ENCODE measurements at regions not wholly inside any gene's neighbourhood (a gene's known extent, or its start where the extent isn't known, plus 50 kb on each side); places are given as distances from the start of the nearest gene placed in this dataset.

DNA sequence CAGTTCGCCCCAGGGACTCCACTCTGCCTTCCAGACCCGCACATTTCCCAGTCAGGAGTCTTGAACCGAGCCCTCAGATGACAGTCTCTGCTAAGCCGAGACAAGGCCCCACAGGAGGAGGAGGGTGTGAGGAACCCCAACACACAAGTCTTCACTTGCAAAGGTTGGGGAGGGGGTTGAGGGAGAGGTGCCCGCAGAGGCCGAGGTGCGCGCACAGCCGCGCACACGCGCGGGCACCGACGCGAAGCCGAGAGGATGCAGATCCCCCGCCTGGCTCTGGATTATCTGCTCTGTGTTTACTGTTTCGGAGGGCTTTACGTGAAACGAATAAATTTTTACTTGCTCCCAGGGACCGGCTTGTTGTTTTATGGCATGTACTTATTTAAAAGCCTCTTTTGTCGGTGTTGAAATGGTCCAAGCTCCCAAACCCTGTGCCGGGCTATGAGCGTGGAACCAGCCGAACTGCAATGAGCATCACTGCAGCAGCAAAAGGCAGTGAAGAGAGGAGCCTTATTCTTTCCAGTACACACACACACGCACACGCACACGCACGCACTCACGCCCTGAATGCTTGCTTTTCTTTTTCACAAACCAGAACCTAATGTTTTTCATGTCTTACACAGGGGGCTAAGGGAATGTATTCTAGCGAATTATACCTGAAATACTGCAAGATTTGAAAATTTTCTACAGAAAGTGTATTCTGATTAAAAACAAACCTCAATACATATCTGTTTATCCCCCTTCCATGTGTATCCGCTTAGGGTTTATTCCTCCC lies 297.7 kb downstream of the PARP8 start:
- no peak for DNase-seq (ENCODE audit: extremely low read depth, low read depth)

DNA sequence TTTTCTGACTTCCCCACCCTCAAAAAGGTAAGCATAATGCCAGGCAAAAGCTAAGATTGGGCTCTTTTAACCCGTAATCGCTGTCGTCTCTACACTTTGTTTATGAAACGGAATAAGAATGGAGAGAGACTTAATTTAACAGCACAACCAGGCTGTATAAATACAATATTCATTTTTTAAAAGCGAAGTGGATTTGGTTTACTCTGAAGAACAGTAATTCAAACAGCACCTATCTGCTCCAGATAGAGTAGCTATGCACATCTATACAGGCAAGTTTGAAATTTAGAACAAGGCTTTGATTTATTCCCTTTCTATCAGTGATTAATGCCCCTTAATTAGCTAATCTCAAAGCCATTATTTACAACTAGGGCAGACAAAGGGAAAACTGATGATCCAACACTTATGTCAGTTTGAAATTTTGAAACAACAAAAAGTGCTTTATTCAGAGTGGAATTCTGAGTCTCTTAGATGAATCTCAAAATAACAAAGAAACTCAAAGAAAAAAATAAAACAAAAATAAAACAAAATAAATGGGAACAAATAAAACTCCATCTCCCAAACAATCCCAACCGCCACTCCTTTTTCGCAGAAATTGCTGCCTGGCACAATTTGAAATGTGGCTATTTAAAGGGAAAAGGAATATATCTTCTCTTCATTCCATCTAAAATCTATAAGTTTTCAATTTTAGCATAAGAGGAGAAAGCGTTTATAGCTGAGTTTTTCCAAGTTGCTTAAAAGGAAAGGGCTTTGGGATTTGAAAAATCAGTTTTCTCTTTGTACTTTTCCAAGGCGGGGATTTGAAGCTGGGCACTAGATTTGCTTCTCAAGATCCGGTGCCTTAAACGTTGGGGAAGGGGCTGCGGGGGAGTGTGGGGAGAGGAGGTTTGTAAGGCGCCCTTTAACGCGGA lies 298.6 kb downstream of the PARP8 start:
- no peak for DNase-seq (ENCODE audit: extremely low read depth, low read depth)

DNA sequence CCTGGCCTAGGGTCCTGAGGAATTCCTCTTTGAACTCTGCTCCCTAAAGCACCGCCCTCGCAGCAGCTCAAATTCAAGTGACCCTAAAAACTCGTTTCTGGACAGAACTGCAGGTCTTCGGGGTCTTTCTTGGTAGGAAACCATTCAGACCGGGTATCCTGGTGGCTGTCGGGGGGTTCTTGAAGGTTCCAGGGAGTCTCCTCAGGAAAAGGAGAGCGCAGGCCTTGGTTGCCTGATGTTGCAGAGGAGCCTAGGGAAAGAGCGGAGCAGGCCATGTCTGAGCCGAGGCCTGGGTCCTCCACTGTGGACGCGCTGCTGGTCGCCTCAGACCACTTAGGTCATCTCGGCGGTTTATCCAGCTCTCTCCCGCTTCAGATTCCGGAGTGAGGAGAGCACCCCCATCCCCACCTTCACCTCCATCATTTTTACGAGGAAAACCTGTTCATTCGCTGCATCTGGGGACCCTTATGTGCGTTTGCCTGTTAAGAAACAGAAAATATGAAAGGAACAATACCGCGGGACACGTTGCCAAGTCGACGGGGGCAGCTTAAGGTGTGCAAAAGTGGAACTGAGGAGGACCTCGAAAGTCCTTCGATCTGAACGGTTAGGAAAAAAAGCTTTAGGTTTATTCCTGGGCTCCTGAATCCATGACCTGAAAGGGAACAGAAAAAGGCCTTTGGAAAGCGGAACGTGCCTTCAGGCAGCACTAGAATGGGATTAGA lies 299.4 kb downstream of the PARP8 start:
- DNase-seq (ENCODE audit: extremely low read depth, low read depth), result no peak

DNA sequence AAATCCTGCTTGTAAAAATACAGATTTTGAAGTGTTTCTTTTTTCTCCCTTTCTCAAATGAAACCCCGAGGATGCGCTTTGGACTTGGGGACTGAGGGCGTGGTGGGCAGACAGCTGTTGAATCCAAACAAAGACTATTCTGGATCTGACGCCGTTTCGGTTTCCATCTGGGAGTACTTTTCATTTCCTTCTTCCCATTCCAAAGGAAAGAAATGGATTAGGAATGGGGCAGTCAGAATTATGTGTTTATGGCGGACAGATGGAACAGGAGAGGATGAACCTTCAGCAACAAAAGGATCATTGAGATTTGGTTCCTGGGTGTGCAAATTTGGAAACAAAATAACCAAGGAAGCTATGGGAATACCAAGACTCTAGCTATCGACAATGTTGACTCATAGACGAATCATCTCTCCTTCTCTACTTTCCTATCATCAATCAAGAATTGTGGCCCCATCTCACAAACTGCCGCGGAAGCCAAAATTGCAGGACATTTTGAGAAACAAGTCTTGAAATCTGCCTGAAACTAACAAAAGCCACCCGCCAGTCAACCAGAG lies 300.6 kb downstream of the PARP8 start:
- DNase-seq (ENCODE audit: extremely low read depth, low read depth), result no peak

DNA sequence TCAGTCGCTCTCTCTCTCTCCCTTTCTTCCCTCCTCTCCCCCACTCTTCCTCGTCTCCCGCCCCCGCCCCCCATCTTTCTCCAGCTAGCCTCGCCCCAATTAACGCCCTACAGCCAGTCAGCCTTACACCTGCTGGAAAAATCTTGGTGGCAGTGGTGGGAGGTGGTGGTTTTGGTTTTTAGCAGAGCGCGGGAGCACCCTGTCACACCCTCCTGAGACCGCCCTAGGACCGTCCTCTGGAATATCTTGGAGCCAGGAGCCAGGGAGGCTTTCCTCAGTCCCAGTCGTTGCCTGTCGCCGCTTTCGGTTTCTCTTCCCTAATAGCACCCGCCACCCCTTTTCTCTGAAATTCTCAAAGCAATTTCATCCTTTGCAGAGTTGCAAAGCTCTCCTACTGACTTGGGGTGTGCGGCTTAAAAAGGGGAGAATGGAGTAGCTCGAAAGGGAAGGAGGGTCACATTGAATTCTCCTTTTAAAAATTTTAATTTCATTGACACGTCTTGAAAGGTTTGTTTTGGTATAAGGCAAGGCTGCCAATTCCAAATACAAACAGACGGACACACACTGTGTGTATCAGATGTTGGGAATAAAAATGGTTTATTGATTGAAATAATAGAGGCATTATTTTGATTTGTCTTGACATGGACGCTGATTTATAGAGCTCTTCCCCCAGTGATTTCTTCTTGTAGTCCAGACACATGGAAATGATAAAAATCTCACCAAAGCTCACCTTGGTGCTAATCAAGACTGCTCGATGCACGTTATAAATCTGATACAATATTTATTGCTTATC lies 301.3 kb downstream of the PARP8 start:
- no peak for DNase-seq (ENCODE audit: extremely low read depth, low read depth)

DNA sequence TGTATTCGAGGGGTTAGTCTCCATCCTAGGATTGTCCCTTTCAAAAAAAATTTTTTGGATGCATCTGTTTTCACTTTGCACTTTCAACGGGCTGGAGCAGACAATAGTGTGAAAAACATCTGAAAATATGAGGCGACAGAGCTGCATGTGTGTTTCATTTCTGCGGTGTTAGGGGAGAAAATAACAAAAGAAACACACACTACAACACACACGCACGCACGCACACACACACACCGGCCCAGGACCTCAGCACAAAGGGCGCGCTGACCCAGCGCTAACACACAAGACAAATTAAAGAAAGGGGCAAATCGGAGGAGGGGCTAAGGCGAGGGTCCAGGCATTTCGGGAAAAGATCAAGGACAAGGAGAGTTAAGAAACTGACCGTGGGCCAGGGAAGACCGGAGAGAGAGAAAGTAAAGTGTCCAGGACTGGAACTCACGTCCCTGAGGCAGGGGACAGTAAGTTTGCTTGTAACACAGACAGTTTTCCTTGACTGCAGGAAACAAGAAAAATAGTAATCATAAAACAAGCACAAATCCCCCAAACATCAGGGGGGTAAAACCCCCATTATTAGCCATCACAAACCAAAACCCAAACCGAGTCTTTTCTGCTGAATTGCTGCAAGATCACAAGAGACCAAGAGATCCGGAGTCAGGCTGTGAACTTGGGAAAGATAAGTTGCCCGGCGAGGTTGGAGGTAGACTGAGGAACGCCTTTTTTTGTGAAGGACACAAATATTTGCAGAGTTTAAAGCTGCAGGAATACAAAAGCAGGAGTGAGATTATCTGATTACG lies 302.1 kb downstream of the PARP8 start:
- DNase-seq (ENCODE audit: extremely low read depth, low read depth), result no peak

DNA sequence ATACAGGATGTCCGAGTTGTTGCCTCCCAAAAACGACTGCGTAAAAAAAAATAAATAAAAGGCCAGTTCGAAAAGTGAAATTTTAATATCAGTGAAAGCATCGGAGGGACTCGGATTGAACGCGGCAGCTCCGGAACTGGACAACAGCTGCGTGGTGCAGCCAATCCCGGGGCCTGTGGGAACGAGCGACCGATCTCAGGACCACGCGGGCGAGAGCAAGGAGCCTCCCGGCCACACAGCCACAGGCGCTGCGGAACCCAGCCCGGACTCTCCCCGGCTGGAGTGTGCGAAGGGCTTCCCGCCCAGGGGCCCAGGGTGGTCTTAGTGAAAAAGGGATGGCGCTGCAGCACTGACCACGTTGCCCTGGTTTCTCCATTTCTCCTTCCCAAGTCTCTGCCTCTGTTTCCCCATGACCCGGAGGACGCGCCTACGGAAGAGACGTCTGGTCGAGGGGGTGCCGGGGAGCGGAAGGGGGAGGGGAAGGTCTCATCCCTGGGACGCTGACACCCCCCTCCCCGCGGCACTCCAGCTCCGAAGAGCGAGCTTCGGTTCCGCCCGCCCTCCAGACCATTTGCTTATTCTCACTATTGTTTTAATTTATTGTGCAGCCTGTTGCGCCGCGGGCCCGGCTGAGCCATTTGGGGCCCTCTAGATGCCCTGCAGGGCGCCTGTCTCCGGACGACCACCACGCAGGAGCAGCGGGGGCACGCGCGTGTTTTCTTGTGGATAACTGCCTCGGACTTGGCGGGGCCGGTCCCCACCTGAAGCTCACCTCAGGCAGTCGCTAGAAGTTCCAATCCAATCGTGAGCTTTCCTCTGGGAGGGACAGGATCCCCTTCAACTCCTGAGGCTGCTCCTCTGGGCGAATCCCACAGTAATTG lies 303.0 kb downstream of the PARP8 start:
- DNase-seq (ENCODE audit: extremely low read depth, low read depth), result no peak

DNA sequence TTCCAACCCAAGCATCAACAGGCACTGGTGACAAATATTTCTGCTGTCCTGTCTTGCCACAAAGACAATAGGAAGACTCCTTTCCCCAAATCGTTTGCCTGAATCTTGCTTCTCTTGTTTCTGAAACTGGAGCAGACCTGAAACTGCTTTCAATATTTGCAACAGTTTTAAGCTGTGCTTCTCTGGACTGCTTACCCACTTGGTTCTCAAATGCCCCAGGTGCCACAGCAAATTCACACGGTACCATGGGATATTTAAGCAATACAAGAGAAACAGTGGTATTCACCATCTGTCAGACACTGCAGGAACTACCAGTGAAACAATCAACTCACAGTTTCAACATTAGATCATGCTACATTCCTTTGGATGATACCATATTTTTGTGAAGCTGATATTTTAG lies 309.4 kb downstream of the PARP8 start:
- DNase-seq (ENCODE audit: extremely low read depth, low read depth), result no peak

DNA sequence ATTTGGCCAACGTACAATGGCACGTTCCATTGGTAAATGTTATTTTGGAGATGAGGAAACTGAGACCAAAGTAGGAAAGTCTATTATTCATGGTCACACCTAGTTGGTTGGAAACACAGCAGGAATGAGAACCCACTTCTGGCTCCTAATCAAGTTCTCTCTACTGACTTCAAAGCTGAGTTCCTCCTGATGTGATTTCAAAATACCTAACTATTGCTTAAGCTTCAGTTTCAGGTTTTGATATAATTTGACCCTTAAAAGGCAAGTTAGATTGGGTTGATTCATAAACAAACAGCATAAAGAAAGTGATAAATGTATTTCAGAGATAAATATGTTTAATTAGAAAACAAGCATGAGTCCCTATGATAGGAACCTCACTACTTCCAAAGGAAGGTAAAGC lies 312.5 kb downstream of the PARP8 start:
- no peak for DNase-seq (ENCODE audit: extremely low read depth, low read depth)

DNA sequence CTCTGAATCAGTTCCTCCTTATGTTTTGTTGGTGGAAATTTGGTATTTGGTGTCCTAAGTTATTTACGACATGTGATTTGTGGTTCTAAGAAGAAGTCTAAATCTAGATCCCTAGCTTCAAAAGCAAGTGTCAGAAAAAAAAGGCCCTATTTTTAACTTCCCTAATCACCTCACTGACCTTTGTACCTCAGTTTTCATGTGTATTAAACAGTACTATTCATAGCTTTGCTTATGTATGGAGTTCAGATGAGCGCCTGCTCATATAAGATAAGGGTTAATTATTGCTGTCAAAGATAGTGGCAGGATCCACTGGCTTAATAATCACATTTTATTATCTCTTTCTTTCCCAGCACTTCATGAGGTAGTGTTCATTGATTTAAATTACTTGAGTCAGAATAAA lies 318.2 kb downstream of the PARP8 start:
- no peak for DNase-seq (ENCODE audit: extremely low read depth, low read depth)

DNA sequence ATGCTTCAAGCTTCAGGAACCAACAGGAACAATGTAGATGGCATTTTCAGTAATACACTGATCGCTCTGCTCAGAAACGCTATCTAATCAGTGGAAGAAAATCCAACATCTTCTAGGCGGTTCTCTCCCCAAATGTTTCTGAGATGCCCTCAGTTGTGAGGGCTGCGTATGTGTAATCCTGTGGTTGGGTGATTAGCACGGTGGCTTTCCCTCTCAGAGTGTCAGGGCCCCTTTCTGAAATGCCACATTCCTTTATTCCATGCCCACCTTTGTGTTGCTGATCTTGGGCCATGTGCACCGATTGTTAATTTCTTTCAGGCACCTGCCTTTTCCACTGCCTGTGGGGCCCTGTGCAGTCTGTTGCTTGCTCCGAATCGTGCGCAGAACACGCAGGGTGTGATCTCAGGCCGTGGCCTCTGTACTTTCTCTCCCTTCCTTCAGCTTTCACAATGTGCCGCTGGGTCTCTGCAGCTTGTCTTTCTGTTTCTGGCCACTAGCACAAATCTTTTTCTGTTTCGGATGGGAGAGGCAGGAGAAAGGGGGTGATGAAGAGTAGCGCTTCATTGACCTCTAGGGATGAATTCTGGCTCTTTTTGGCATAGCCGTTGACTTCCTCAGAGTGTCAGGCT lies 324.0 kb downstream of the PARP8 start:
- no peak for DNase-seq (ENCODE audit: extremely low read depth, low read depth)

DNA sequence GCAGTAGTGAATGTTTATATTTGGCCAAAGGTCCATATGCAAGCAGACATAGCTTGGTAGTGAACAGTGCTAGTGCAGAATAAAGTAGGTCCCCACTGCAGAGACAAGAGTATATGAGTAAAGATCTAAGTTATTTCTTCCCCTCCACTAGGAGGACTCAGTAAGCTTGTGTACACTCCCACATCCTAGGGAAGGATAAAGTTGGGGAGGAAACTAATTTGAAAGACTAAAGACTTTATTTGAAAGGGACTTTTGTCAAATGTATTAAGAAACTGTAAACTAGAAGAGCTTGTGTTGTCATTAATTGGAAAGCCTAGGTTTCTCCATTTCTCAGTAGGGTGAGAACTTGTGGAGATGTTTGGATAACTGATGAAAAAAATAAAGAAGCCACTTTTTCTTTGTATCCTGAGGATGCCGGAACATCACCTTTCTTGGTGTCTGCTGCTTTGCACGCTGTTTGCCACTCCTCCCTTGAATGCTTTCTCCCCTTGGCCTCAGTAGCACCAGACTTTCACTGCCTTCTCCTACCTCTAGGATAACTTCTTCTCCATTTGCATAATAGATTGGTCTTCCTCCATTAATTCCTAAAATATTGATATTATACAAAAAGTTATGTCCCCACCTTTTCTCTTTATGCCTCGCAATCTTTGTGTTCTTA lies 329.0 kb downstream of the PARP8 start:
- DNase-seq (ENCODE audit: extremely low read depth, low read depth), result no peak

DNA sequence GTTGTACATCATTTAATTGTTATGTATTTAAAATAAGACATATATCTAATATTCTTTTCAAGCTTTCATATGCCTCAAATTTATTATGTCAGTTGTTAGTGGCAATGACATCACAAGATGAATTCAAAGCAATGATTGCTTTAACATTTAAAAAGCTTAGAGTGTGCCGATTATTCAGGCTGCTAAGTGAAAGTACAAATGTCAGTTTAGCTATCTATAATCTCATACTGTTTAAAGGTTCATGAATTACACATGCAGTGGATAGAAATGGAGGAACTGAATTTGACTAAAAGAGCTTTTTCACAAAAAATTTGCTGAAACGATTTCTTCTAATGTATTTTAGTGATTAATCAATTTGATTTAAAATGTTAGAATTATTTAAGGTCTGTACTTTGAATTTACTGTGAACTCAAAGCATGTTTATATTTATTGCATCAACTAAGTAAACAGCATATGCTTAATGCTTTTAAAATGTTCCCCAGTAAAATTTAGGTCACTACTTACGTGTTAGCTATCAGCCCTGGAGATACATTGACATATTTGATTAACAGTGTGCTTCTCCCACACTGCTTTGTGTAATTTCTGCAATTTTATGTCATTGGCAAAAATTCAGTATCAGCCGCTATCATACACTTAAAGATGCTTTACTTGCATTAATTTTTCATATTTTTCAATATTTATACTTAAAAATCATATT lies 334.9 kb downstream of the PARP8 start:
- no peak for DNase-seq (ENCODE audit: extremely low read depth, low read depth)

DNA sequence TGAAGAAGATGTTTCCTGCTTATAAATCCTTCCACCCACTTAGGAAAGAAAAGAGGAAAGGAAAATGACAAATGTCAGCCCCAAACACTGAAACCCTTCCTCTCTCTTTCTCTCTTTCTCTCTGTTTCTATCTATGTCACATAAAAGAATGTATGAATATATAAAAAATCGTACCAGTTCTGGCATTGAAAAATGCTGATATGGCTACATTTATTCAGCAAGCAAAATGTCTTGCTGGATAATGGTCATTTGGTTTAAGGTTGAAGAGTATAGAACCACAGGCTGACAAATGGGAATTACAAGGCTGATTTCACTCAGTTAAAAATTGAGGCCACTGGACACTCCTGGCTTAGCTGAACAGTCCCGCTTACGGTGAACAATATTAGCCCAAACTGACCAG lies 335.9 kb downstream of the PARP8 start:
- DNase-seq (ENCODE audit: extremely low read depth, low read depth), result no peak

DNA sequence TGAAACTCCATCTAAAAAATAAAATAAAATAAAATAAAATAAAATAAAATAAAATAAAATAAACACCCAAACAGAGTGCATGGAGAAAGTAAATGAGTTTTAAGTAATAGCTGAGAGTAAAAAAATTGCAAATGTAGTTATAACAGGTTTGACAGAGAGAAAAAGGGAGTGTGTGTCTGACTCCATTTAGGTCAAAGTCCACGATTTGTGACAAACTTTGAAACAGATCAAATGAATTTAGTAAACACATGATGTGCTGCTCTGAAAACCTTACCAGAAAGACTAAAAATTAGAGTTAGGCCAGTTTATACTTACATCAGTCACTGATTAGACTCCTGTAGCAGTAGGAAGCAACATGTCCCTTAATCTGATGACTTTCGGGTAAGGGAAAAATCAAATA lies 346.6 kb downstream of the PARP8 start:
- no peak for DNase-seq (ENCODE audit: extremely low read depth, low read depth)

DNA sequence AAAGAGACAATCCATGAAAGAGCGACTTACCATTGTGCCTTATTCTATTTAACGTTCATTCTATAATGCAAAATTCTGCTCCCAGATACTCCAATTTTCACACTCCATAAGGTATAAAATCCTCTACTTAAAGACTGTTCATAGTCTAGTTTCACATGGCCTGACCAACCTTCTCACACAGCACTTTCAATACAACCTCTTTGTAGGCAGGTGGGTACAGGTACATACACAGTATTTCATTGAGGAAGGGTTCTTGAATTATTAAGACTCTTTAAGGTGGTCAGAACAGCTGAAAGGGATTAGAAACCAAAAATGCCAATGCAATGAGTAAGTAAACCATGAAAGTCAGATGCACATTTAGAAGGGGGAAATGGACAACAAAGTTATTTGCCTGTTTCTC lies 352.0 kb downstream of the PARP8 start:
- no peak for DNase-seq (ENCODE audit: extremely low read depth, low read depth)

DNA sequence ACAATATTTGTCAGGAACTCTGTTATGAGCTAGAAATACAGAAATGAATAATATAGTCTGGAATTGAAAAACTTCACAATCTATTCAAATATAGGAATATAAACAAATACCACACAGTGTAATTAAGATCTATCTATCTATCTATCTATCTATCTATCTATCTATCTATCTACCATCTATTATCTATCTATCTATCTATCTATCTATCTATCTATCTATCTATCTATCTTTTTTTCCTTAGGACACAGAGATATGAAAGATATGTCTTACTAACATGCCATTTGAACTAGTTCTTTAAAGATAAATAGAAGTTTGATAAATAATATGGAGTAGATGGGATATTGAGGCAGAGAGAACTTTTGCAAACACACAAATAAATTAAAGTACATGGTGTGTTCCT lies 357.8 kb downstream of the PARP8 start:
- DNase-seq (ENCODE audit: extremely low read depth, low read depth), result no peak

Measured in NCI-H460 (cell line).